ENCODE measurements at regions not wholly inside any gene's neighbourhood (a gene's known extent, or its start where the extent isn't known, plus 50 kb on each side); places are given as distances from the start of the nearest gene placed in this dataset.

- no peak overlapping the region for H3K27ac ChIP-seq (ENCODE audit: low read depth, low read length)
- DNase-seq (ENCODE audit: low read depth in 1 of 2, low spot score in 2 of 2) (no peak), FAIRE-seq (no peak)
- no peak overlapping the region for H2AK5ac ChIP-seq (ENCODE audit: low read depth, low read length)
- no peak overlapping the region for H3K23ac ChIP-seq (ENCODE audit: insufficient read length)
- 0 out of 7 replicates have a peak, but pooled peaks cover 0 to 2% (median 0%) of the 10 kb centered on the region in 4 experiments for H3K4me1 ChIP-seq (replicated peaks in 1 of 4; ENCODE audit: control insufficient read depth in 3 of 4, insufficient read depth in 4 of 4, low read length in 3 of 4)
- no peak overlapping the region for H2BK5ac ChIP-seq (ENCODE audit: low read depth, low read length)
- no peaks in the 10 kb centered on the region for H3K79me2 ChIP-seq (ENCODE audit: control insufficient read depth in 1 of 2, insufficient read depth in 2 of 2, low read length in 2 of 2)
- POLR2A ChIA-PET (ENCODE audit: partially characterized antibody), result no interaction called here
- H4K91ac ChIP-seq (replicated peaks; ENCODE audit: insufficient read length, low read length), result no peak overlapping the region
- no peak overlapping the region for H3K14ac ChIP-seq (ENCODE audit: insufficient read length)
- WGBS, 2 experiments (ENCODE audit: extremely low coverage in 1 of 2, insufficient coverage in 1 of 2, insufficient read length in 1 of 2, insufficient replicate concordance in 2 of 2, low coverage in 1 of 2, low lambda C conversion rate in 2 of 2, missing lambda C conversion rate in 1 of 2), result 78% methylated on average over 2 of the region's 2 CpGs; no CpG with 5 or more reads in 1 of the 2 experiments
- H3K79me1 ChIP-seq (ENCODE audit: low read depth, low read length), result no peaks in the 10 kb centered on the region
- no peak for TF ChIP-seq SIN3A (conservative IDR thresholded peaks at IDR 0.05 in 1 of 2, IDR thresholded peaks at IDR 0.05 in 1 of 2; ENCODE audit: low read depth in 1 of 2, low read length in 2 of 2)
- TF ChIP-seq POU5F1 (IDR thresholded peaks at IDR 0.05; ENCODE audit: low read depth, low read length), result no peak
- TF ChIP-seq TBP (IDR thresholded peaks at IDR 0.05; ENCODE audit: low read depth, low read length), result no peak
- TF ChIP-seq TAF1 (IDR thresholded peaks at IDR 0.05; ENCODE audit: low read depth, low read length), result no peak
- no peak for TF ChIP-seq NRF1 (IDR thresholded peaks at IDR 0.05; ENCODE audit: low read depth, low read length)
- no peak for TF ChIP-seq SP1 (IDR thresholded peaks at IDR 0.05; ENCODE audit: low read depth, low read length)
- H3K9me3 ChIP-seq (ENCODE audit: insufficient read depth in 2 of 2, low read depth in 1 of 2, low read length in 1 of 2), result no peaks in the 10 kb centered on the region
- no peak overlapping the region for H3K56ac ChIP-seq (replicated peaks; ENCODE audit: insufficient read length, low read depth, low read length)
- H3K23me2 ChIP-seq (ENCODE audit: low read depth, low read length), result peaks cover 2% of the 10 kb centered on the region; the same call in 1 of the 2 replicates
- H4K5ac ChIP-seq (ENCODE audit: insufficient read length, low read depth, low read length), result no peak overlapping the region
- H3K4ac ChIP-seq (replicated peaks; ENCODE audit: insufficient read length, low read depth, low read length), result no peak overlapping the region
- CTCF ChIA-PET (ENCODE audit: partially characterized antibody), result interaction anchor here (1.3 to 1.6 kb wide), 2 partner anchors 14 to 36 kb away, joined by 3 to 4 read pairs; no protein-coding TSS in a partner anchor
- peaks cover 17 to 48% (median 37%) of the 10 kb centered on the region in 4 experiments for H3K27me3 ChIP-seq (replicated peaks in 1 of 4; ENCODE audit: control insufficient read depth in 3 of 4, extremely low read depth in 1 of 4, insufficient read depth in 3 of 4, low read length in 3 of 4)
- H4K8ac ChIP-seq (ENCODE audit: extremely low read depth, insufficient read depth, low read length), result no peak overlapping the region
- peaks cover 0 to 4% of the 10 kb centered on the region in 2 experiments for H4K20me1 ChIP-seq (replicated peaks in 1 of 2; ENCODE audit: control insufficient read depth in 1 of 2, insufficient read depth in 2 of 2, low read length in 2 of 2)
- no peak overlapping the region for H2BK12ac ChIP-seq (ENCODE audit: low read depth, low read length)
- no peak overlapping the region for H3K9ac ChIP-seq (replicated peaks in 1 of 4; ENCODE audit: extremely low read depth in 1 of 4, low read depth in 3 of 4, low read length in 3 of 4)
- H2BK120ac ChIP-seq (replicated peaks; ENCODE audit: low read depth, low read length), result no peak overlapping the region
- no peak overlapping the region for H3K4me3 ChIP-seq (ENCODE audit: extremely low read depth in 1 of 4, insufficient read depth in 2 of 4, low read depth in 3 of 4, low read length in 4 of 4)
- no peak overlapping the region for H2BK20ac ChIP-seq (ENCODE audit: low read length)
- no peak overlapping the region for H3K4me2 ChIP-seq (ENCODE audit: insufficient read depth in 1 of 2, low read depth in 2 of 2, low read length in 2 of 2)
- H2BK15ac ChIP-seq (ENCODE audit: low read length), result no peak overlapping the region
- no peaks in the 10 kb centered on the region for H3K36me3 ChIP-seq (ENCODE audit: control insufficient read depth in 2 of 4, insufficient read depth in 4 of 4, low read length in 3 of 4)
- no peak overlapping the region for H3K18ac ChIP-seq (ENCODE audit: extremely low read depth, low read length)
- H2AFZ ChIP-seq (ENCODE audit: low read length), result no peak overlapping the region
Measured at GRCh38 chr4:111811661-111812060, 333.6 kb upstream of the FAM241A start.
